Loucy (cell line): ENCODE measurements at regions not wholly inside any gene's neighbourhood (a gene's known extent, or its start where the extent isn't known, plus 50 kb on each side); places are given as distances from the start of the nearest gene placed in this dataset.

Experiments used
- H2AFZ ChIP-seq: fragments of 200-600 bp; sonication (generic); 2 replicates; pipeline ENCODE4 v1.6.0; 2016; ENCODE audit warnings: antibody characterized with exemption, mild to moderate bottlenecking, low read length, moderate library complexity
- H3F3A ChIP-seq: fragments of 200-600 bp; 2 replicates; pipeline ENCODE4 v1.6.0; 2016; ENCODE audit warnings: antibody characterized with exemption, low read depth, mild to moderate bottlenecking
- H3K27me3 ChIP-seq: fragments of 200-600 bp; sonication (generic); 2 replicates; pipeline ENCODE4 v1.6.1; 2014; ENCODE audit warnings: low read length, mild to moderate bottlenecking; ENCODE audit not compliant: insufficient read depth, poor library complexity, severe bottlenecking
- H3K36me3 ChIP-seq: fragments of 200-600 bp; sonication (generic); 2 replicates; pipeline ENCODE4 v1.6.1; 2016; ENCODE audit warnings: low read length; ENCODE audit not compliant: insufficient read depth
- H3K4me1 ChIP-seq: fragments of 200-600 bp; sonication (generic); 2 replicates; pipeline ENCODE4 v1.5.1; 2014; ENCODE audit warnings: low read length, mild to moderate bottlenecking; ENCODE audit not compliant: insufficient read depth, poor library complexity, severe bottlenecking
- H3K4me2 ChIP-seq: fragments of 200-600 bp; sonication (generic); 2 replicates; pipeline ENCODE4 v1.6.0; 2014; ENCODE audit warnings: antibody characterized with exemption, low read length, low read depth, mild to moderate bottlenecking; ENCODE audit not compliant: poor library complexity, severe bottlenecking
- H3K4me3 ChIP-seq: fragments of 200-600 bp; sonication (generic); 2 replicates; pipeline ENCODE4 v1.5.1; 2014; ENCODE audit warnings: low read length, mild to moderate bottlenecking, mixed read lengths; ENCODE audit not compliant: poor library complexity, severe bottlenecking
- H3K79me2 ChIP-seq: fragments of 200-600 bp; sonication (generic); 2 replicates; pipeline ENCODE4 v1.6.1; 2014; ENCODE audit warnings: low read length; ENCODE audit not compliant: insufficient read depth
- H3K9ac ChIP-seq: fragments of 200-600 bp; sonication (generic); 2 replicates; pipeline ENCODE4 v1.6.0; 2014; ENCODE audit warnings: mild to moderate bottlenecking, low read depth, low read length, moderate library complexity; ENCODE audit not compliant: poor library complexity, severe bottlenecking
- H3K9me2 ChIP-seq: fragments of 200-600 bp; sonication (generic); replicated peaks from 2 replicates; pipeline ENCODE4 v1.6.1; 2016; ENCODE audit warnings: low read depth, low read length, mixed read lengths
- H3K9me3 ChIP-seq: fragments of 200-600 bp; sonication (generic); 2 replicates; pipeline ENCODE4 v1.6.1; 2014; ENCODE audit warnings: mild to moderate bottlenecking, antibody characterized with exemption, low read length, low read depth; ENCODE audit not compliant: insufficient read depth
- H4K20me1 ChIP-seq: fragments of 200-600 bp; sonication (generic); 2 replicates; pipeline ENCODE4 v1.6.0; 2014; ENCODE audit warnings: antibody characterized with exemption, low read length, mild to moderate bottlenecking; ENCODE audit not compliant: insufficient read depth, poor library complexity, severe bottlenecking
- CTCF ChIP-seq: fragments of 200-600 bp; sonication (generic); conservative IDR thresholded peaks from 2 replicates; pipeline ENCODE4 v1.5.1; 2014; ENCODE audit warnings: mild to moderate bottlenecking, antibody characterized with exemption, low read length
- EZH2phosphoT487 ChIP-seq: fragments of 200-600 bp; IDR thresholded peaks from 2 replicates; pipeline ENCODE4 v1.6.1; 2018; ENCODE audit warnings: antibody characterized with exemption, mild to moderate bottlenecking, moderate library complexity, borderline replicate concordance

- Histone ChIP-seq H2AFZ (no peak overlapping the region), H3K36me3 (no peaks in the 10 kb centered on the region), H3K4me2 (peak overlapping the region; percentile 7), H3K9me2 (no peaks in the 10 kb centered on the region), H3K4me3 (no peak overlapping the region), H3K79me2 (no peaks in the 10 kb centered on the region), H3K27me3 (no peaks in the 10 kb centered on the region), H3F3A (no peaks in the 10 kb centered on the region), H3K4me1 (peaks cover 9% of the 10 kb centered on the region), H3K9ac (no peak overlapping the region), H4K20me1 (no peaks in the 10 kb centered on the region), H3K9me3 (peaks cover 9% of the 10 kb centered on the region; the same call in 1 of the 2 replicates)
- TF ChIP-seq EZH2phosphoT487 (no peak), CTCF (no peak)
Observed at GRCh38 chr10:120700426-120700825, 150.7 kb upstream of the WDR11 start.

- Histone ChIP-seq H3K4me1 (peaks cover 9% of the 10 kb centered on the region), H3K27me3 (no peaks in the 10 kb centered on the region), H3K79me2 (no peaks in the 10 kb centered on the region), H3K4me3 (no peak overlapping the region), H2AFZ (no peak overlapping the region), H4K20me1 (no peaks in the 10 kb centered on the region), H3K4me2 (no peak overlapping the region), H3K9ac (no peak overlapping the region), H3K9me3 (peaks cover 9% of the 10 kb centered on the region; the same call in 1 of the 2 replicates), H3F3A (no peaks in the 10 kb centered on the region), H3K36me3 (no peaks in the 10 kb centered on the region), H3K9me2 (no peaks in the 10 kb centered on the region)
- TF ChIP-seq EZH2phosphoT487 (no peak), CTCF (no peak)
Observed at GRCh38 chr10:120701381-120701780, 149.8 kb upstream of the WDR11 start.

- Histone ChIP-seq H3F3A (no peaks in the 10 kb centered on the region), H3K4me3 (no peak overlapping the region), H3K4me1 (peaks cover 9% of the 10 kb centered on the region), H3K9me3 (peaks cover 9% of the 10 kb centered on the region; the same call in 1 of the 2 replicates), H3K9ac (no peak overlapping the region), H4K20me1 (no peaks in the 10 kb centered on the region), H3K9me2 (no peaks in the 10 kb centered on the region), H2AFZ (no peak overlapping the region), H3K27me3 (no peaks in the 10 kb centered on the region), H3K4me2 (no peak overlapping the region), H3K79me2 (no peaks in the 10 kb centered on the region), H3K36me3 (no peaks in the 10 kb centered on the region)
- TF ChIP-seq EZH2phosphoT487 = no peak
- TF ChIP-seq CTCF = no peak
Observed at GRCh38 chr10:120702032-120702431, 149.1 kb upstream of the WDR11 start.
